GM10266 (cell line): ENCODE measurements at regions not wholly inside any gene's neighbourhood (a gene's known extent, or its start where the extent isn't known, plus 50 kb on each side); places are given as distances from the start of the nearest gene placed in this dataset.
"Not testable (repeated sequence)": the region's sequence is repeated elsewhere in the genome, so short reads cannot be mapped to it uniquely, and the experiment has no call there.

ENCODE experiments used
- DNase-seq: peaks from one replicate; pipeline ENCODE4 v3.0.0; 2012; ENCODE audit errors: extremely low spot score
- TF ChIP-seq, protein P1 (sequence below): IDR thresholded peaks from 2 replicates; pipeline ENCODE4 v1.5.1; 2012; ENCODE audit warnings: mild to moderate bottlenecking, low read depth; ENCODE audit not compliant: control insufficient read depth, insufficient read depth; ENCODE audit errors: missing control alignments

DNA sequence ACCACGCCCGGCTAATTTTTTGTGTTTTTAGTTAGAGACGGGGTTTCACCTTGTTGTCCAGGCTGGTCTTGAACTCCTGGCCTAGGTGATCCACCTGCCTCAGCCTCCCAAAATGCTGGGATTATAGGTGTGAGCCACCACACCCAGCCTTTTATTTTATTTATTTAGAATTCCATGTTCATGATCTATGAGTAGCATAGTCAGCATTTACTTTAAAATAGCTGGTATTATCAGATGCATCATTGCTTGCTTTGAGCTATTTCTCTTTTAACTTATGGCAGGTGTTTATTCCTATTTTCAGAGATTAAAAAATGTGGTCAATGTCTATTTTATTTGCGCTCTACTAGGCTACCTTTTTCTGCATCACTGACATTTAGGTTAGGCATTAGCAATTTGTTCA lies 152.0 kb downstream of the UTRN start:
- DNase-seq, result no peak
- TF ChIP-seq, protein P1, sequence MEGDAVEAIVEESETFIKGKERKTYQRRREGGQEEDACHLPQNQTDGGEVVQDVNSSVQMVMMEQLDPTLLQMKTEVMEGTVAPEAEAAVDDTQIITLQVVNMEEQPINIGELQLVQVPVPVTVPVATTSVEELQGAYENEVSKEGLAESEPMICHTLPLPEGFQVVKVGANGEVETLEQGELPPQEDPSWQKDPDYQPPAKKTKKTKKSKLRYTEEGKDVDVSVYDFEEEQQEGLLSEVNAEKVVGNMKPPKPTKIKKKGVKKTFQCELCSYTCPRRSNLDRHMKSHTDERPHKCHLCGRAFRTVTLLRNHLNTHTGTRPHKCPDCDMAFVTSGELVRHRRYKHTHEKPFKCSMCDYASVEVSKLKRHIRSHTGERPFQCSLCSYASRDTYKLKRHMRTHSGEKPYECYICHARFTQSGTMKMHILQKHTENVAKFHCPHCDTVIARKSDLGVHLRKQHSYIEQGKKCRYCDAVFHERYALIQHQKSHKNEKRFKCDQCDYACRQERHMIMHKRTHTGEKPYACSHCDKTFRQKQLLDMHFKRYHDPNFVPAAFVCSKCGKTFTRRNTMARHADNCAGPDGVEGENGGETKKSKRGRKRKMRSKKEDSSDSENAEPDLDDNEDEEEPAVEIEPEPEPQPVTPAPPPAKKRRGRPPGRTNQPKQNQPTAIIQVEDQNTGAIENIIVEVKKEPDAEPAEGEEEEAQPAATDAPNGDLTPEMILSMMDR, result no peak

DNA sequence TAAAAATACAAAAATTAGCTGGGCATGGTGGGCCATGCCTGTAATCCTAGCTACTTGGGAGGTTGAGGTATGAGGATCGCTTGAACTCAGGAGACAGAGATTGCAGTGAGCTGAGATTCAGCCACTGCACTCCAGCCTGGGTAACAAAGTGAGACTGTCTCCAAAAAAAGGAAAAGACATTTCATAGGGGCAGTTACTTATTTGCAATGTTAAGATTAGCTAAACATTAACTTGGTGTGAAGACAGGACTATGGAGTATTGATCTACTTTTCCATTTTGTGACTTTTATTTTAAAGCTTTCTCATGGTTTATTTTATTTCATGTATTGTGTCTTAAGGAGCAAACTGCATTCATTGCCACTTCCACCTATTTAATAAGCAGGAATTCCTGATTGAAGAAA lies 153.0 kb downstream of the UTRN start:
- TF ChIP-seq, protein P1, result no peak
- DNase-seq, result no peak

DNA sequence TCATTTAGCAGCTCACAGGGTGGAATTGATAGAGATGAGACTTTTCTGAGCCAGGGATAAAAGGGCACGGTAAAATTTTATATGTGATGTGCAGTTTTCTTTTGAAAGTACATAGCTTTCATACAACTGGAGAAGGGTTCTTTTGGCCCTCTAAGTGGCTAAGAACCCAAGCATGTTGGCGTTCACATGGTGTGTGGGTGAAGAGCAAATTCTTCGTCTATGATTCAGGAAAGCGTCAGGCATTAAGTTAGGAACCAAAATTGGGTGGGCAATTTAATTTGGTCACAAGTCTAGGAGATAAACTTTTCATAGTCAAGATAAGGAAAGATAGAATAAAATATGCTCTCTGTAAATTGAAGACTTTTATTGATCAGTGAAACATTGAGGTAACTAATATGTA lies 153.9 kb downstream of the UTRN start:
- TF ChIP-seq, protein P1, result no peak
- DNase-seq, result no peak

DNA sequence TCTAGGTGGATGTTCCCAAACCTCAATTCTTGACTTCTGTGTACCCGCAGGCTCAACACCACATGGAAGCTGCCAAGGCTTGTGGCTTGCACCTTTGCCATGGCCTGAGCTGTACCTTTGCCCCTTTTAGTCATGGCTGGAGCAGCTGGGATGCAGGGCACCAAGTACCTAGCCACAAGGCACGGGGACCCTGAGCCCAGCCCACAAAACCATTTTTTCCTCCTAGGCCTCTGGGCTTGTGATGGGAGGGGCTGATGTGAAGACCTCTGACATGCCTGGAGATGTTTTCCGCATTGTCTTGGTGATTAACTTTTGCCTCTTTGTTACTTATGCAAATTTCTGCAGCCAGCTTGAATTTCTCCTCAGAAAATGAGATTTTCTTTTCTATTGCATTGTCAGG lies 156.7 kb downstream of the UTRN start:
- DNase-seq, result not testable (repeated sequence)

DNA sequence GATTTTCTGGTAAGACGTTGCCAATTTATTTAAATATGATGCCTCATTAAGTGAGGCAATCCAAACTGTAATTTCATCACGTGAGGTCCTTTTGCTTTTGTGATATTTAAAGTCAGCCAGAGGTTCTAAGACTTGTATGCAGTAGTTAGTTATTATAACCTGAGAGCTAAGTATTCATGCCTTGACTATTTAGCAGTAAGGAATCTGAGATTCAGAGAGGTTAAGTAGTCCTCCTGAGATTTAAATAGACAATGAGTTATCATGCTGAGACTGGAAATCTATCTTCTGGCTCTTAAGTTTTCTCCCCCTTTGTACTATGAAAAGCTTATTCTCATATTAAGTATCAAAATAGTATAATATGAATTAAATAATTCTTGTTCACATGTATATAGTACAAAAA lies 158.0 kb downstream of the UTRN start:
- DNase-seq, result no peak
- TF ChIP-seq, protein P1, result no peak

DNA sequence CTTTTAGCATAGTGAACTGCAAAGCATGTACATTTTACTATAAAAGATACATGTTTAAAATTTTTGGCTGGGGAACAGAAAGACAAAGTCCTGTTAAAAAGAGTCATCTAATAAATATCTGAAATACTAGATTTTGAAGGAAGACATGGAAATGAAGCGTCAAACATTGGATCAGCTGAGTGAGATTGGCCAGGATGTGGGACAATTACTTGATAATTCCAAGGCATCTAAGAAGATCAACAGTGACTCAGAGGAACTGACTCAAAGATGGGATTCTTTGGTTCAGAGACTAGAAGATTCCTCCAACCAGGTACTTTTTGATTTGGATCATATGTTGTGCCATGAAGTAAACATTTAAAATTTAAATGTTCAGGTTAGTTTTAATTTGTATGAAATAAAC lies 162.3 kb downstream of the UTRN start:
- no peak for DNase-seq
- TF ChIP-seq, protein P1, result no peak

DNA sequence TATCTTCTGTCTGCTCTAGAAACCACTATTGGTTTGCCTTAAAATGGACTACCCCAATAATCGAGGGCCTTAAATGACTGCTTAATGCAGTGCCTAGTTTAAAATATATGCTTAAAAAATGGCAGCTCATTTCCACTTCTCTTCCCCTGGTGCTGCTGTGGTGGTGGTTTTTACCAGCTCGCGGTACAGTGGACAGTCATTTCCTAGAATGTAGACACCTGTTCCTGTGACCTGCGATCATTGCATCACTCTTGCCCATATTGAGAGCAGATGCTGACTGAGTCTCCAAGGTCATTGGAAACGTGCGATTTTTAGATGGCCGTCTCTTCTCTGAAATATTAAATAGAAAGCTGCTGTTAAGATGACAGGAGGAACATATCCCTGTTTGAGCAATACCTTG lies 164.1 kb downstream of the UTRN start:
- no peak for DNase-seq
- TF ChIP-seq, protein P1, result no peak

DNA sequence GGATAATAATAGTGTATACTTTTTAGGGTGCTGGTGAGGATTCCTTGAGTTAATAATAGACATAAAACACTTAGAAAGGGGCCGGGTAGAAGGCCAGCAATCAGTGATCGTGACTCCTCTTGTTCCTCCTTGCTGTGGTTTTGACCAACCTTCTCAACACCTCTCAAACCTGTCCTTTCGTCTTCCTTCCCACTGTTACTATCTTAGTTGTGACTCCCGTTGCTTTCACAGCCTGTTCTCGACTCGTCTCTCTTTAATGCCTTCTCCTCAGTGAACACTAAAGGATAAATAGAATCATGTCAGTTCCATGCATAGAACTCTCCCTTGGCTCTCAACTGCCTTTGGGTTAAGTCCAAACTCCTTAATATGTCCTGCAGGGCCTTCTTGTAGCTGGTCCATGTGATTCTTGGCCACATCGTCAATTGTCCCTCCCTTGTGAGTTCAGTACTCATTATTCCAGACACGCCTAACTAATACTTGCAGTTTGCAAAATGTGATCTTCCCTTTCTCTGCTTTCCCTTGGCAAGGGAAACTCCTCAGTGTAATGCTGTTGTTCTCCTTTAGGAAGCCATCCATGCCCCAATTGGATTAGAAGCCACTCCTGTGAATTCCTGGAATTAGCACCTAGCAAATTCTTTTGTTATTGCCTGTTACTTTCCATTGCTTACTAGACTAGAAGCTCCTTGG lies 164.9 kb downstream of the UTRN start:
- no peak for DNase-seq
- TF ChIP-seq, protein P1, result no peak
